A673 (cell line): ENCODE measurements at regions not wholly inside any gene's neighbourhood (a gene's known extent, or its start where the extent isn't known, plus 50 kb on each side); places are given as distances from the start of the nearest gene placed in this dataset.
"Not testable (repeated sequence)": the region's sequence is repeated elsewhere in the genome, so short reads cannot be mapped to it uniquely, and the experiment has no call there.

Experiments used
- BruUV-seq: library from RNA; stranded (reverse); fragments of 400-500 nt; replicated peaks from 2 replicates; lab custom pipeline; 2021; lab: Mats Ljungman, UMichigan
- CTCF ChIA-PET: fragments of 300-600 bp; sonication (Branson Sonifier 250); formaldehyde crosslinking; loops from one replicate; lab custom pipeline; 2022; ENCODE audit warnings: antibody characterized with exemption; lab: Charles Lee
- POLR2A ChIA-PET: fragments of 300-600 bp; sonication (Branson Sonifier 250); formaldehyde crosslinking; loops from one replicate; lab custom pipeline; 2022; ENCODE audit warnings: antibody characterized with exemption; ENCODE audit not compliant: low non-redundant PET; lab: Charles Lee
- DNase-seq: peaks from one replicate; pipeline ENCODE4 v3.0.0-alpha.2; 2015; ENCODE audit warnings: low spot score
- H3K27ac ChIP-seq: fragments of 200-600 bp; sonication (generic); 2 replicates; pipeline ENCODE4 v1.5.1; 2016; ENCODE audit warnings: mixed run types, low read depth, mild to moderate bottlenecking, mixed read lengths, antibody characterized with exemption, low read length; ENCODE audit not compliant: poor library complexity, severe bottlenecking
- H3K27me3 ChIP-seq: fragments of 200-600 bp; sonication (generic); replicated peaks from 2 replicates; pipeline ENCODE4 v1.6.1; 2017; ENCODE audit warnings: mixed run types, low read depth, mild to moderate bottlenecking, mixed read lengths, antibody characterized with exemption, low read length; ENCODE audit not compliant: insufficient read depth, poor library complexity
- H3K36me3 ChIP-seq: fragments of 200-600 bp; sonication (generic); 2 replicates; pipeline ENCODE4 v1.6.1; 2016; ENCODE audit warnings: mixed run types, mild to moderate bottlenecking, mixed read lengths, antibody characterized with exemption, low read length; ENCODE audit not compliant: insufficient read depth, poor library complexity, severe bottlenecking
- H3K4me1 ChIP-seq: fragments of 200-600 bp; sonication (generic); 2 replicates; pipeline ENCODE4 v1.6.1; 2017; ENCODE audit warnings: mixed run types, mild to moderate bottlenecking, mixed read lengths, antibody characterized with exemption, low read length; ENCODE audit not compliant: insufficient read depth, poor library complexity, severe bottlenecking
- H3K4me3 ChIP-seq: fragments of 200-600 bp; sonication (generic); 2 replicates; pipeline ENCODE4 v1.5.1; 2016; ENCODE audit warnings: low read depth, mixed run types, mild to moderate bottlenecking, mixed read lengths, low read length; ENCODE audit not compliant: poor library complexity, severe bottlenecking
- H3K9me3 ChIP-seq: fragments of 200-600 bp; sonication (generic); 2 replicates; pipeline ENCODE4 v1.6.1; 2016; ENCODE audit warnings: mixed run types, low read depth, mild to moderate bottlenecking, mixed read lengths, antibody characterized with exemption, low read length; ENCODE audit not compliant: poor library complexity, severe bottlenecking
- EZH2 ChIP-seq: fragments of 200-600 bp; sonication (generic); IDR thresholded peaks from 2 replicates; pipeline ENCODE4 v1.6.1; 2017; ENCODE audit warnings: borderline replicate concordance, low read depth, mild to moderate bottlenecking, mixed read lengths, antibody characterized with exemption, low read length; ENCODE audit not compliant: poor library complexity, severe bottlenecking
- intact Hi-C: fragments of 100-400 bp; cut with micrococcal nuclease; formaldehyde crosslinking; loops from one replicate; pipeline ENCODE4 v1.10.0; 2022; ENCODE audit not compliant: unreplicated experiment
- TF ChIP-seq, protein P1 (sequence below): fragments of 300-800, 200-600 bp; sonication (generic); conservative IDR thresholded peaks from 2 replicates; pipeline ENCODE4 v1.5.1; 2017; ENCODE audit warnings: low read depth, mild to moderate bottlenecking, antibody characterized with exemption, low read length, moderate library complexity, mixed read lengths

DNA sequence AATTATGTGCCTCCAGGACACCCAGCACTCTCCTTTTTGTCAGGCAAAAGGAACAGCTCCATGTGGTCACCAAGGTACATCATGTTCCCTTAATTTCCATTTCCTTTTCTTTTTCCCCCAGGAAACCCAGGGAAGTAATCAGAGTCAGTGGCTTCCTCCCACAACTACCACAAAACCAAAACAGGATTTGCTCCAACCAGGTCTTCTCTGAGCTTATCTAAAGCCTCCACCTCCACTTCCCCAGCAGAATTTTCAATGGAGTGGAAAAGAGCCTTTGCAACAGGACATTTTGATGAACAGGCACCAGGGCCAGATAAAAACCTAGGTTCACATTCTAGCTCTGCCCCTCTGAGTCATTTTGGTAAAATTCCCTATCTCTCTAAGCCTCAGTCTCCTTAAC lies 154.3 kb downstream of the NR2F2 start:
- H3K4me1 ChIP-seq = no peaks in the 10 kb centered on the region
- H3K4me3 ChIP-seq = no peak overlapping the region
- TF ChIP-seq, protein P1, sequence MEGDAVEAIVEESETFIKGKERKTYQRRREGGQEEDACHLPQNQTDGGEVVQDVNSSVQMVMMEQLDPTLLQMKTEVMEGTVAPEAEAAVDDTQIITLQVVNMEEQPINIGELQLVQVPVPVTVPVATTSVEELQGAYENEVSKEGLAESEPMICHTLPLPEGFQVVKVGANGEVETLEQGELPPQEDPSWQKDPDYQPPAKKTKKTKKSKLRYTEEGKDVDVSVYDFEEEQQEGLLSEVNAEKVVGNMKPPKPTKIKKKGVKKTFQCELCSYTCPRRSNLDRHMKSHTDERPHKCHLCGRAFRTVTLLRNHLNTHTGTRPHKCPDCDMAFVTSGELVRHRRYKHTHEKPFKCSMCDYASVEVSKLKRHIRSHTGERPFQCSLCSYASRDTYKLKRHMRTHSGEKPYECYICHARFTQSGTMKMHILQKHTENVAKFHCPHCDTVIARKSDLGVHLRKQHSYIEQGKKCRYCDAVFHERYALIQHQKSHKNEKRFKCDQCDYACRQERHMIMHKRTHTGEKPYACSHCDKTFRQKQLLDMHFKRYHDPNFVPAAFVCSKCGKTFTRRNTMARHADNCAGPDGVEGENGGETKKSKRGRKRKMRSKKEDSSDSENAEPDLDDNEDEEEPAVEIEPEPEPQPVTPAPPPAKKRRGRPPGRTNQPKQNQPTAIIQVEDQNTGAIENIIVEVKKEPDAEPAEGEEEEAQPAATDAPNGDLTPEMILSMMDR = no peak
- TF ChIP-seq EZH2 = no peak
- H3K27me3 ChIP-seq = no peaks in the 10 kb centered on the region
- H3K27ac ChIP-seq = no peak overlapping the region
- intact Hi-C loops = no loop called here
- DNase-seq = no peak
- BruUV-seq = no TSS peak
- ChIA-PET POLR2A (interaction anchor here (0.5 kb wide), 1 partner anchor 123 kb away, joined by 3 read pairs; no protein-coding TSS in a partner anchor), CTCF (no interaction called here)
- H3K36me3 ChIP-seq = no peaks in the 10 kb centered on the region
- H3K9me3 ChIP-seq = no peaks in the 10 kb centered on the region

DNA sequence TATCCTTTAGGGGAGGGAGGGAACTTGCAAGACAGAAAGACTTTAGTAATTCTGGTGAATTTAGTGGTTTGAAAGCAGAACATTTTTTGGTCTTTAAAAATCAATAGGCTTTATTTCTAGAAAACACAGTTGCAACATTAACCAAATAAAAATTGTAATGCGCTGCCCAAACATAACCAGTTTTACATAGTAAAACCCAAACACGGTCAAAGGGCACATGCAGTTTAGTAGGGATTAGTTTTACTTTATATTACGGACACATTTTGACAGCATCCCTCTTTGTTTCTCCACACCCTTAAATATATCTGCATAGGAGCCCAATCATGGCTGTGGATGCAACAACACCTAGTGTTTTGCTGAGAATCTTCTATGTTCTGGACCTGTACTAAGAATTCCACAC lies 156.7 kb downstream of the NR2F2 start:
- intact Hi-C loops = no loop called here
- no peak overlapping the region for H3K4me3 ChIP-seq
- no peaks in the 10 kb centered on the region for H3K36me3 ChIP-seq
- no peaks in the 10 kb centered on the region for H3K27me3 ChIP-seq
- DNase-seq = no peak
- BruUV-seq = no TSS peak
- no peaks in the 10 kb centered on the region for H3K4me1 ChIP-seq
- no peak overlapping the region for H3K27ac ChIP-seq
- no peaks in the 10 kb centered on the region for H3K9me3 ChIP-seq
- ChIA-PET CTCF (no interaction called here), POLR2A (no interaction called here)
- no peak for TF ChIP-seq EZH2
- TF ChIP-seq, protein P1 = no peak

DNA sequence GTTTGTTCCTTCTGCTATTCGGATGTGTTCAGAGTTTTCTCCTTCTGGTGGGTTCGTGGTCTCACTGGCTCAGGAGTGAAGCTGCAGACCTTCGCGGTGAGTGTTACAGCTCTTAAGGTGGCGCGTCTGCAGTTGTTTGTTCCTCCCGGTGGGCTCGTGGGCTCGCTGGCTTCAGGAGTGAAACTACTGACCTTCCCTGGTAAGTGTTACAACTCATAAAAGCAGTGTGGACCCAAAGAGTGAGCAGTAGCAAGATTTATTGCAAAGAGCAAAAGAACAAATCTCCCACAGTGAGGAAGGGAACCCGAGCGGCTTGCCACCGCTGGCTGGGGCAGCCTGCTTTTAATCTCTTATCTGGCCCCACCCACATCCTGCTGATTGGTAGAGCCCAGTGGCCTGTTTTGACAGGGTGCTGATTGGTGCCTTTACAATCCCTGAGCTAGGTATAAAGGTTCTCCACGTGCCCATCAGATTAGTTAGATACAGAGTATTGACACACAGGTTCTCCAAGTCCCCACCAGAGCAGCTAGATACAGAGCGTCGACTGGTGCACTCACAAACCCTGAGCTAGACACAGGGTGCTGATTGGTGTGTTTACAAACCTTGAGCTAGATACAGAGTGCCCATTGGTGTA lies 160.7 kb downstream of the NR2F2 start:
- CTCF ChIA-PET, H3K4me1 ChIP-seq, POLR2A ChIA-PET, DNase-seq, H3K36me3 ChIP-seq, intact Hi-C loops, H3K27ac ChIP-seq, H3K27me3 ChIP-seq, H3K4me3 ChIP-seq, H3K9me3 ChIP-seq, BruUV-seq: not testable (repeated sequence)

DNA sequence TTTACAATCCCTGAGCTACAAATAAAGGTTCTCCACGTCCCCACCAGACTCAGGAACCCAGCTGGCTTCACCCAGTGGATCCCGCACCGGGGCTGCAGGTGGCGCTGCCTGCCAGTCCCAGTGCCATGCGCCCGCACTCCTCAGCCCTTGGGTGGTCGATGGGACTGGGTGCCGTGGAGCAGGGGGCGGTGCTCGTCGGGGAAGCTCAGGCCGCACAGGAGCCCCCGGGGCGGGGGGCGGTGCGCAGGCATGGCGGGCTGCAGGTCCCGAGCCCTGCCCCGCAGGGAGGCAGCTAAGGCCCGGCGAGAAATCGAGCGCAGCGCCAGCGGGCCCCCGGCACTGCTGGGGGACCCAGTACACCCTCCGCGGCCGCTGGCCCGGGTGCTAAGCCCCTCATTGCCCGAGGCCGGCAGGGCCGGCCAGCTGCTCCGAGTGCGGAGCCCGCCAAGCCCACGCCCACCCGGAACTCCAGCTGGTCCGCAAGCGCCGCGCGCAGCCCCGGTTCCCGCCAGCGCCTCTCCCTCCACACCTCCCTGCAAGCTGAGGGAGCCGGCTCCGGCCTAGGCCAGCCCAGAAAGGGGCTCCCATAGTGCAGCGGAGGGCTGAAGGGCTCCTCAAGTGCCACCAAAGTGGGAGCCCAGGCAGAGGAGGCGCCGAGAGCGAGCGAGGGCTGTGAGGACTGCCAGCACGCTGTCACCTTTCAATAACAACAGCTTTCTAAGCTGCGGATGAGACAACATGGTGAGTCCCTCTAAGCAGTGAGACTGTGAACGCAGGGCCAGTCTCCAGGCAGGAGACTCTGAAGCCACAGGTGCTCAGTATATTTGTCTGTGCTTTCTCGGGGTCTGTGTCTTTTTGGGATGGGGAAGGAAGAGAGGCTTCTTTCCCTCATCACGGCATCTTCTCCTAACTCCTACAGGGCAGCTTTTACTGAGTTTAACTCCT lies 161.5 kb downstream of the NR2F2 start:
- H3K27ac ChIP-seq, H3K27me3 ChIP-seq, H3K36me3 ChIP-seq, H3K4me3 ChIP-seq, DNase-seq, BruUV-seq, CTCF ChIA-PET, H3K9me3 ChIP-seq, POLR2A ChIA-PET, H3K4me1 ChIP-seq, intact Hi-C loops: not testable (repeated sequence)
